Neural crest cell (in vitro differentiated cells): ENCODE measurements at regions not wholly inside any gene's neighbourhood (a gene's known extent, or its start where the extent isn't known, plus 50 kb on each side); places are given as distances from the start of the nearest gene placed in this dataset.

Experiments used
- DNase-seq: peaks from one replicate; pipeline ENCODE4 v3.0.0; 2021; ENCODE audit warnings: low read depth, mixed read lengths, low spot score
- H3K27ac Mint-ChIP-seq: one replicate; pipeline ENCODE4 v1.8.0; 2021; ENCODE audit warnings: mild to moderate bottlenecking, mixed read lengths; ENCODE audit not compliant: unreplicated experiment
- H3K27me3 Mint-ChIP-seq: 2 replicates; pipeline ENCODE4 v1.8.0; 2021; ENCODE audit warnings: low read depth, mild to moderate bottlenecking, mixed read lengths
- H3K36me3 Mint-ChIP-seq: 2 replicates; pipeline ENCODE4 v1.8.0; 2021; ENCODE audit warnings: low read depth, mild to moderate bottlenecking, mixed read lengths
- H3K4me1 Mint-ChIP-seq: 2 replicates; pipeline ENCODE4 v1.8.0; 2021; ENCODE audit warnings: mixed read lengths
- H3K4me3 Mint-ChIP-seq: one replicate; pipeline ENCODE4 v1.8.0; 2021; ENCODE audit warnings: mild to moderate bottlenecking, mixed read lengths
- H3K9me3 Mint-ChIP-seq: 2 replicates; pipeline ENCODE4 v1.8.0; 2021; ENCODE audit warnings: mixed read lengths
- CTCF ChIP-seq: fragments of 200-600 bp; sonication (generic); conservative IDR thresholded peaks from 2 replicates; pipeline ENCODE4 v1.5.0; 2021; ENCODE audit warnings: antibody characterized with exemption, mild to moderate bottlenecking

DNA sequence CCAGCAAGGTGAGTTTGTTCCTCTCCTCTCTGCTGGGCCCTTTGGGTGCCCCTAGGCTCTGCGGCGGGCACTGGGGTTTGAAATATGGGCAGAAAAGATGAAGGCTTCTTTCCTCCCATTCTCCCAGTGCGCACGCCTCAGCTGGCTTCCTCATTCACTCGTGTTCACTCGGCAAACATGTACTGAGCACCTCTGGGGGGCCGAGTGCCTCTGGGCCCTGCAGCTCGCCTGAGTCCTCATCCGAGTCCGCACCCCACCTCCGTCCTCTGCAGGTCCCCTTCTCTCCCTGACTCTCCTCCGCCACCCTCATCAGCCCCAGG is 98.5 kb upstream of the RUNX3 start:
- no peak overlapping the region for H3K27ac Mint-ChIP-seq
- H3K4me3 Mint-ChIP-seq: no peak overlapping the region
- H3K36me3 Mint-ChIP-seq: no peaks in the 10 kb centered on the region
- no peaks in the 10 kb centered on the region for H3K9me3 Mint-ChIP-seq
- TF ChIP-seq CTCF: no peak
- DNase-seq: no peak
- no peaks in the 10 kb centered on the region for H3K27me3 Mint-ChIP-seq
- H3K4me1 Mint-ChIP-seq: peaks cover 11% of the 10 kb centered on the region

GRCh38 chr1:25027822-25028586 is 97.9 kb upstream of the RUNX3 start:
- Mint-ChIP-seq H3K27me3 (no peaks in the 10 kb centered on the region), H3K27ac (no peak overlapping the region), H3K9me3 (no peaks in the 10 kb centered on the region), H3K36me3 (no peaks in the 10 kb centered on the region), H3K4me1 (peaks cover 15% of the 10 kb centered on the region), H3K4me3 (no peak overlapping the region)
- no peak for TF ChIP-seq CTCF
- DNase-seq: no peak

- no peak for DNase-seq
- H3K27me3 Mint-ChIP-seq: no peaks in the 10 kb centered on the region
- H3K4me1 Mint-ChIP-seq: peaks cover 20% of the 10 kb centered on the region
Observed at GRCh38 chr1:25026730-25027450, 96.8 kb upstream of the RUNX3 start.

GRCh38 chr1:25026304-25026703 is 96.2 kb upstream of the RUNX3 start:
- TF ChIP-seq CTCF: no peak
- DNase-seq: no peak
- H3K27me3 Mint-ChIP-seq: no peaks in the 10 kb centered on the region
- no peak overlapping the region for H3K27ac Mint-ChIP-seq
- no peaks in the 10 kb centered on the region for H3K9me3 Mint-ChIP-seq
- H3K4me3 Mint-ChIP-seq: no peak overlapping the region
- H3K4me1 Mint-ChIP-seq: peaks cover 20% of the 10 kb centered on the region
- no peaks in the 10 kb centered on the region for H3K36me3 Mint-ChIP-seq

More at GRCh38 chr1:25026730-25027450, 96.8 kb upstream of the RUNX3 start:
- no peak overlapping the region for H3K27ac Mint-ChIP-seq
- H3K36me3 Mint-ChIP-seq: no peaks in the 10 kb centered on the region
- TF ChIP-seq CTCF: no peak
- no peaks in the 10 kb centered on the region for H3K9me3 Mint-ChIP-seq
- no peak overlapping the region for H3K4me3 Mint-ChIP-seq

- Mint-ChIP-seq H3K9me3 (no peaks in the 10 kb centered on the region), H3K4me1 (peaks cover 24% of the 10 kb centered on the region), H3K27ac (no peak overlapping the region), H3K4me3 (no peak overlapping the region), H3K36me3 (no peaks in the 10 kb centered on the region), H3K27me3 (no peaks in the 10 kb centered on the region)
- DNase-seq: no peak
- TF ChIP-seq CTCF: no peak
Observed at GRCh38 chr1:25024615-25025350, 94.7 kb upstream of the RUNX3 start.
